Panc1 (cell line): ENCODE measurements at regions not wholly inside any gene's neighbourhood (a gene's known extent, or its start where the extent isn't known, plus 50 kb on each side); places are given as distances from the start of the nearest gene placed in this dataset.

Experiments
- ATAC-seq: fragments of 200-7000 bp; cut with Tn5 transposase; 2 replicates; pipeline ENCODE4 v1.9.1; 2020; ENCODE audit warnings: mild to moderate bottlenecking, moderate library complexity
- BruUV-seq: library from RNA; stranded (reverse); fragments of 400-500 nt; replicated peaks from 2 replicates; lab custom pipeline; 2021; lab: Mats Ljungman, UMichigan
- CTCF ChIA-PET: fragments of 300-600 bp; sonication (Branson Sonifier 250); formaldehyde crosslinking; loops from one replicate; lab custom pipeline; 2022; ENCODE audit warnings: antibody characterized with exemption; lab: Charles Lee
- POLR2A ChIA-PET: fragments of 300-600 bp; sonication (Branson Sonifier 250); formaldehyde crosslinking; loops from one replicate; lab custom pipeline; 2022; ENCODE audit warnings: antibody characterized with exemption; lab: Charles Lee
- DNase-seq: peaks from one replicate; pipeline ENCODE4 v3.0.0-alpha.2; 2010; ENCODE audit warnings: low read depth, low spot score
- H3K27ac ChIP-seq: 2 replicates; pipeline ENCODE4 v1.5.1; 2011; ENCODE audit warnings: mild to moderate bottlenecking, low read length, inconsistent platforms
- H3K27me3 ChIP-seq: fragments of 200-500 bp; sonication (Bioruptor generic); 2 replicates; pipeline ENCODE4 v1.6.0; 2014; ENCODE audit warnings: low read length, inconsistent platforms; ENCODE audit not compliant: control insufficient read depth, insufficient read depth
- H3K36me3 ChIP-seq: fragments of 200-500 bp; sonication (Bioruptor generic); 2 replicates; pipeline ENCODE4 v1.5.1; 2014; ENCODE audit warnings: inconsistent platforms, mild to moderate bottlenecking, low read length, moderate library complexity; ENCODE audit not compliant: control insufficient read depth, insufficient read depth
- H3K4me1 ChIP-seq: 2 replicates; pipeline ENCODE4 v1.5.1; 2011; ENCODE audit warnings: inconsistent platforms, mild to moderate bottlenecking, low read length, moderate library complexity; ENCODE audit not compliant: control insufficient read depth, insufficient read depth
- H3K4me3 ChIP-seq, 2 experiments: 2 replicates each; pipeline ENCODE4 v1.5.1; 2011 to 2012; ENCODE audit warnings: low read depth in 2 of 2, low read length in 2 of 2, mild to moderate bottlenecking in 2 of 2, inconsistent platforms in 1 of 2, moderate library complexity in 1 of 2
- H3K9me3 ChIP-seq: fragments of 200-500 bp; sonication (Bioruptor generic); 2 replicates; pipeline ENCODE4 v1.5.1; 2014; ENCODE audit warnings: low read depth, mild to moderate bottlenecking, inconsistent platforms, low read length, moderate library complexity; ENCODE audit not compliant: control insufficient read depth, insufficient read depth
- CTCF ChIP-seq: fragments of 450-650 bp; IDR thresholded peaks from 2 replicates; pipeline ENCODE4 v1.5.1; 2017; ENCODE audit warnings: mild to moderate bottlenecking
- POLR2AphosphoS5 ChIP-seq: IDR thresholded peaks from 2 replicates; pipeline ENCODE4 v1.6.1; 2012; ENCODE audit warnings: mild to moderate bottlenecking, low read depth, low read length, moderate library complexity
- REST ChIP-seq, 2 experiments: IDR thresholded peaks; 2 replicates each; pipeline ENCODE4 v1.6.1; 2011 to 2012; ENCODE audit warnings: low read depth in 2 of 2, control low read depth in 1 of 2, low read length in 1 of 2, mild to moderate bottlenecking in 1 of 2, moderate library complexity in 1 of 2; ENCODE audit not compliant: insufficient read depth in 1 of 2
- SIN3A ChIP-seq: IDR thresholded peaks from 2 replicates; pipeline ENCODE4 v1.6.1; 2012; ENCODE audit warnings: low read depth, mild to moderate bottlenecking, low read length, moderate library complexity, borderline replicate concordance; ENCODE audit not compliant: insufficient read depth
- TCF7L2 ChIP-seq: IDR thresholded peaks from 2 replicates; pipeline ENCODE4 v1.6.1; 2011; ENCODE audit warnings: mild to moderate bottlenecking, low read depth, low read length, inconsistent platforms
- in situ Hi-C: cut with HindIII; loops from 2 replicates; pipeline ENCODE4 v1.10.0; 2016; ENCODE audit warnings: low sequenced_read_pairs, low pct_unique_long_range_greater_than_20kb
- intact Hi-C: fragments of 100-400 bp; cut with micrococcal nuclease; formaldehyde crosslinking; loops from one replicate; pipeline ENCODE4 v1.10.0; 2022; ENCODE audit not compliant: unreplicated experiment

GRCh38 chr4:166655231-166655630 lies 579.1 kb downstream of the SPOCK3 start:
- Histone ChIP-seq H3K27ac (no peak overlapping the region), H3K4me1 (no peaks in the 10 kb centered on the region), H3K27me3 (no peaks in the 10 kb centered on the region), H3K36me3 (no peaks in the 10 kb centered on the region), H3K4me3 (no peak overlapping the region), H3K9me3 (no peaks in the 10 kb centered on the region)
- ATAC-seq, result no peak
- in situ Hi-C loops, result no loop called here
- no TSS peak for BruUV-seq
- POLR2A ChIA-PET, result no interaction called here
- DNase-seq, result no peak
- CTCF ChIA-PET, result no interaction called here
- intact Hi-C loops, result no loop called here
- TF ChIP-seq REST (IDR thresholded peaks at IDR 0.05; ENCODE audit: insufficient read depth in 1 of 2, low read depth in 2 of 2, low read length in 1 of 2) (no peak), CTCF (no peak), SIN3A (no peak), TCF7L2 (no peak), POLR2AphosphoS5 (no peak)

GRCh38 chr4:166655705-166656104 lies 578.6 kb downstream of the SPOCK3 start:
- no peaks in the 10 kb centered on the region for H3K36me3 ChIP-seq
- H3K4me1 ChIP-seq, result no peaks in the 10 kb centered on the region
- in situ Hi-C loops, result no loop called here
- ATAC-seq, result no peak
- BruUV-seq, result no TSS peak
- no peak for DNase-seq
- H3K27me3 ChIP-seq, result no peaks in the 10 kb centered on the region
- intact Hi-C loops, result no loop called here
- POLR2A ChIA-PET, result no interaction called here
- TF ChIP-seq TCF7L2, result no peak
- TF ChIP-seq CTCF, result no peak
- TF ChIP-seq POLR2AphosphoS5, result no peak
- no peak for TF ChIP-seq REST (IDR thresholded peaks at IDR 0.05; ENCODE audit: insufficient read depth in 1 of 2, low read depth in 2 of 2, low read length in 1 of 2)
- no peak for TF ChIP-seq SIN3A
- H3K9me3 ChIP-seq, result no peaks in the 10 kb centered on the region
- H3K4me3 ChIP-seq, result no peak overlapping the region
- CTCF ChIA-PET, result no interaction called here
- no peak overlapping the region for H3K27ac ChIP-seq
